GM12892 (cell line): ENCODE measurements at regions not wholly inside any gene's neighbourhood (a gene's known extent, or its start where the extent isn't known, plus 50 kb on each side); places are given as distances from the start of the nearest gene placed in this dataset.

Experiments used
- POLR2A ChIP-seq: IDR thresholded peaks from 2 replicates; pipeline ENCODE4 v1.6.1; 2011; ENCODE audit warnings: low read depth, low read length, control low read depth
- POLR2AphosphoS5 ChIP-seq: IDR thresholded peaks from 2 replicates; pipeline ENCODE4 v1.6.1; 2011; ENCODE audit warnings: low read depth, low read length, control low read depth

- no peak for TF ChIP-seq POLR2AphosphoS5
- TF ChIP-seq POLR2A, result no peak
These were observed 56.0 kb upstream of the DPYD start for GRCh38 chr1:97976801-97977200.
